HL-60 (cell line): ENCODE measurements at regions not wholly inside any gene's neighbourhood (a gene's known extent, or its start where the extent isn't known, plus 50 kb on each side); places are given as distances from the start of the nearest gene placed in this dataset.

Experiments used
- GABPA ChIP-seq: IDR thresholded peaks from 2 replicates; pipeline ENCODE4 v1.6.1; 2012; ENCODE audit warnings: low read depth
- REST ChIP-seq: IDR thresholded peaks from 2 replicates; pipeline ENCODE4 v1.6.1; 2012; ENCODE audit warnings: low read depth; ENCODE audit not compliant: insufficient replicate concordance

- no peak for TF ChIP-seq REST
- TF ChIP-seq GABPA: no peak
Measured at GRCh38 chr7:18103436-18104218, 76.0 kb upstream of the PRPS1L1 start.
